A673 (cell line): ENCODE measurements at regions not wholly inside any gene's neighbourhood (a gene's known extent, or its start where the extent isn't known, plus 50 kb on each side); places are given as distances from the start of the nearest gene placed in this dataset.
"Not testable (repeated sequence)": the region's sequence is repeated elsewhere in the genome, so short reads cannot be mapped to it uniquely, and the experiment has no call there.

ENCODE experiments used
- BruUV-seq: library from RNA; stranded (reverse); fragments of 400-500 nt; replicated peaks from 2 replicates; lab custom pipeline; 2021; lab: Mats Ljungman, UMichigan
- CTCF ChIA-PET: fragments of 300-600 bp; sonication (Branson Sonifier 250); formaldehyde crosslinking; loops from one replicate; lab custom pipeline; 2022; ENCODE audit warnings: antibody characterized with exemption; lab: Charles Lee
- POLR2A ChIA-PET: fragments of 300-600 bp; sonication (Branson Sonifier 250); formaldehyde crosslinking; loops from one replicate; lab custom pipeline; 2022; ENCODE audit warnings: antibody characterized with exemption; ENCODE audit not compliant: low non-redundant PET; lab: Charles Lee
- DNase-seq: peaks from one replicate; pipeline ENCODE4 v3.0.0-alpha.2; 2015; ENCODE audit warnings: low spot score
- H3K27ac ChIP-seq: fragments of 200-600 bp; sonication (generic); 2 replicates; pipeline ENCODE4 v1.5.1; 2016; ENCODE audit warnings: mixed run types, low read depth, mild to moderate bottlenecking, mixed read lengths, antibody characterized with exemption, low read length; ENCODE audit not compliant: poor library complexity, severe bottlenecking
- H3K27me3 ChIP-seq: fragments of 200-600 bp; sonication (generic); replicated peaks from 2 replicates; pipeline ENCODE4 v1.6.1; 2017; ENCODE audit warnings: mixed run types, low read depth, mild to moderate bottlenecking, mixed read lengths, antibody characterized with exemption, low read length; ENCODE audit not compliant: insufficient read depth, poor library complexity
- H3K36me3 ChIP-seq: fragments of 200-600 bp; sonication (generic); 2 replicates; pipeline ENCODE4 v1.6.1; 2016; ENCODE audit warnings: mixed run types, mild to moderate bottlenecking, mixed read lengths, antibody characterized with exemption, low read length; ENCODE audit not compliant: insufficient read depth, poor library complexity, severe bottlenecking
- H3K4me1 ChIP-seq: fragments of 200-600 bp; sonication (generic); 2 replicates; pipeline ENCODE4 v1.6.1; 2017; ENCODE audit warnings: mixed run types, mild to moderate bottlenecking, mixed read lengths, antibody characterized with exemption, low read length; ENCODE audit not compliant: insufficient read depth, poor library complexity, severe bottlenecking
- H3K4me3 ChIP-seq: fragments of 200-600 bp; sonication (generic); 2 replicates; pipeline ENCODE4 v1.5.1; 2016; ENCODE audit warnings: low read depth, mixed run types, mild to moderate bottlenecking, mixed read lengths, low read length; ENCODE audit not compliant: poor library complexity, severe bottlenecking
- H3K9me3 ChIP-seq: fragments of 200-600 bp; sonication (generic); 2 replicates; pipeline ENCODE4 v1.6.1; 2016; ENCODE audit warnings: mixed run types, low read depth, mild to moderate bottlenecking, mixed read lengths, antibody characterized with exemption, low read length; ENCODE audit not compliant: poor library complexity, severe bottlenecking
- EZH2 ChIP-seq: fragments of 200-600 bp; sonication (generic); IDR thresholded peaks from 2 replicates; pipeline ENCODE4 v1.6.1; 2017; ENCODE audit warnings: borderline replicate concordance, low read depth, mild to moderate bottlenecking, mixed read lengths, antibody characterized with exemption, low read length; ENCODE audit not compliant: poor library complexity, severe bottlenecking
- intact Hi-C: fragments of 100-400 bp; cut with micrococcal nuclease; formaldehyde crosslinking; loops from one replicate; pipeline ENCODE4 v1.10.0; 2022; ENCODE audit not compliant: unreplicated experiment
- TF ChIP-seq, protein P1 (sequence below): fragments of 300-800, 200-600 bp; sonication (generic); conservative IDR thresholded peaks from 2 replicates; pipeline ENCODE4 v1.5.1; 2017; ENCODE audit warnings: low read depth, mild to moderate bottlenecking, antibody characterized with exemption, low read length, moderate library complexity, mixed read lengths

DNA sequence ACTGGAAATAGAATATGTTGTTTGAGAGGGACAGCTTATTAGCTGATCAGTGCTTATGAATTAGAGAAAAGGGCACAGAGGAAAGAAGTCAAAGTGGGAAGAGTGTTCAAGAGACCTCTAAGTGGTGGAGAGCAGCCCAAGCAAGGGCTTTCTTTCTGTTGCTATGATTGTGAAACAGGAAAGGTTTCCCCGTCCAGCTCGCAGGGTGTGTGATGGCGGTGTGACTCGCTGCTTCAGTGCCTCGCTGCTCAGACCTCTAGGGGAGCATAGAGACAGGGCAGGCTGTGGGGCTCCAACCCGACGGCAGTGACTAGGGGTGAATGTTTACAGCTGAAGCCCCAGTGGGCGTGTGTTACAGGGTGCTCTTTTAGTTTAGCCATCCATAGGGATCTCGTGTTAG, 166.5 kb upstream of the COPS8 start:
- intact Hi-C loops, result no loop called here
- no peaks in the 10 kb centered on the region for H3K36me3 ChIP-seq
- no peak overlapping the region for H3K4me3 ChIP-seq
- POLR2A ChIA-PET, result no interaction called here
- no peak for TF ChIP-seq EZH2
- TF ChIP-seq, protein P1, sequence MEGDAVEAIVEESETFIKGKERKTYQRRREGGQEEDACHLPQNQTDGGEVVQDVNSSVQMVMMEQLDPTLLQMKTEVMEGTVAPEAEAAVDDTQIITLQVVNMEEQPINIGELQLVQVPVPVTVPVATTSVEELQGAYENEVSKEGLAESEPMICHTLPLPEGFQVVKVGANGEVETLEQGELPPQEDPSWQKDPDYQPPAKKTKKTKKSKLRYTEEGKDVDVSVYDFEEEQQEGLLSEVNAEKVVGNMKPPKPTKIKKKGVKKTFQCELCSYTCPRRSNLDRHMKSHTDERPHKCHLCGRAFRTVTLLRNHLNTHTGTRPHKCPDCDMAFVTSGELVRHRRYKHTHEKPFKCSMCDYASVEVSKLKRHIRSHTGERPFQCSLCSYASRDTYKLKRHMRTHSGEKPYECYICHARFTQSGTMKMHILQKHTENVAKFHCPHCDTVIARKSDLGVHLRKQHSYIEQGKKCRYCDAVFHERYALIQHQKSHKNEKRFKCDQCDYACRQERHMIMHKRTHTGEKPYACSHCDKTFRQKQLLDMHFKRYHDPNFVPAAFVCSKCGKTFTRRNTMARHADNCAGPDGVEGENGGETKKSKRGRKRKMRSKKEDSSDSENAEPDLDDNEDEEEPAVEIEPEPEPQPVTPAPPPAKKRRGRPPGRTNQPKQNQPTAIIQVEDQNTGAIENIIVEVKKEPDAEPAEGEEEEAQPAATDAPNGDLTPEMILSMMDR, result no peak
- H3K27me3 ChIP-seq, result peaks cover 10% of the 10 kb centered on the region
- no peaks in the 10 kb centered on the region for H3K4me1 ChIP-seq
- H3K9me3 ChIP-seq, result no peaks in the 10 kb centered on the region
- CTCF ChIA-PET, result no interaction called here
- no peak for DNase-seq
- H3K27ac ChIP-seq, result no peak overlapping the region
- no TSS peak for BruUV-seq

DNA sequence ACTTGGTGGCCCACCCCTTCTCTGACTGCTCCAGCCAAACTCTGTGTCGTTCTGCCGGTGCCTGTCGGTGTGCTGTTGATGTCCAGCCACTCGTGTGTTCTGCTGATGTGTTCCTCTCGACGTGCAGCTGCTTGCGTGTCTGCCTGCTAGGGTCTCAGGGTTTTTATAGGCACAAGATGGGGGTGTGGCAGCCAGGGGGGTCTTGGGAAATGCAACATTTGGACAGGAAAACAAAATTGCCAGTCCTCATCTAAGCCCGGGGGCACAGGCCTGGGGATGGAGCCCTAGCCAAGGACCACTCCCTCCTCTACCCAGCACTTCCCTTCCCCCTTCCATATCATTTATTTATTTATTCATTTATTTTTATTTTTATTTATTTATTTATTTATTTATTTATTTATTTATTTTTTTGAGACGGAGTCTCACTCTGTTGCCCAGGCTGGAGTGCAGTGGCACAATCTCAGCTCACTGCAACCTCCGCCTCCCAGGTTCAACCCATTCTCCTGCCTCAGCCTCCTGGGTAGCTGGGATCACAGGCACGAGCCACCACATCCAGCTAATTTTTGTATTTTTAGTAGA, 165.8 kb upstream of the COPS8 start:
- H3K4me3 ChIP-seq, H3K36me3 ChIP-seq, H3K4me1 ChIP-seq, POLR2A ChIA-PET, H3K27me3 ChIP-seq, H3K9me3 ChIP-seq, DNase-seq, H3K27ac ChIP-seq, BruUV-seq, CTCF ChIA-PET, intact Hi-C loops: not testable (repeated sequence)

- CTCF ChIA-PET, result no interaction called here
- POLR2A ChIA-PET, result no interaction called here
- DNase-seq, result no peak
- Histone ChIP-seq H3K4me1 (no peaks in the 10 kb centered on the region), H3K27me3 (peaks cover 19% of the 10 kb centered on the region), H3K27ac (no peak overlapping the region), H3K9me3 (no peaks in the 10 kb centered on the region), H3K4me3 (no peak overlapping the region), H3K36me3 (no peaks in the 10 kb centered on the region)
- intact Hi-C loops, result no loop called here
- no peak for TF ChIP-seq EZH2
- TF ChIP-seq, protein P1, result no peak
- BruUV-seq, result no TSS peak
Measured at GRCh38 chr2:236922061-236922460, 163.6 kb upstream of the COPS8 start.

DNA sequence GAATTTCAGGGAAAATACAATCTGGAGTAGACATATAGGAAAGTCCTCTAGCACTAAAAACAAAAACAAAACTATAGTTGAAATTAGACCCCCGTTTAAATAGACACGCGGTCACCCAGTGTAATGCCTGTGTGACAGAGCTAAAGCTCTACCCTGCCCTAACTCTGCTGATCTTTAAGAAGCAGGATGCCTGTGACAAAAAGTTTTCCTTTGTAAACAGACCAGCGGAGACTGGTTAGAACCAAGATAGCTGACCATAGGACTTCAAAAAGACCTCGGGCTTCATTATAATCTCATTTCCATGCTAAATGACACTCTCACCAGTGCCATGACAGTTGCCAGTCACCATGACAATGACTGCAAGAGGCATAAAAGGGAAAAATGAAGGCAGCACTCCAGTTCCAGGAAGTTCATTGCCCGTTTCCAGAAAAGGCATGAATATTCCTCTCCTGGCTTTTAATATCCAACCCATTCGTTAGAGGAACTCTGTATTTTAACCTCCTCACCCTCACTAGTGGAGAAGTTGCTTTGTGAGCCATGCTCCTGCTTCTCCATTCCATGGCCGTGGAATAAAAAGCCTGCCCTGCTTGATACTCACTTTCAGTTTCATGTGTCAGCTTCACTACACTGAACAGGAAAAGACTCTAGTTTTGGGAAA, 157.2 kb upstream of the COPS8 start:
- Histone ChIP-seq H3K9me3 (no peaks in the 10 kb centered on the region), H3K27me3 (peaks cover 66% of the 10 kb centered on the region), H3K4me3 (no peak overlapping the region), H3K4me1 (no peaks in the 10 kb centered on the region), H3K36me3 (no peaks in the 10 kb centered on the region), H3K27ac (no peak overlapping the region)
- ChIA-PET POLR2A (no interaction called here), CTCF (no interaction called here)
- intact Hi-C loops, result no loop called here
- TF ChIP-seq, protein P1, result no peak
- TF ChIP-seq EZH2, result no peak
- BruUV-seq, result no TSS peak
- no peak for DNase-seq
